HG03520 (cell line): ENCODE measurements at regions not wholly inside any gene's neighbourhood (a gene's known extent, or its start where the extent isn't known, plus 50 kb on each side); places are given as distances from the start of the nearest gene placed in this dataset.

Experiments used
- ATAC-seq: cut with Tn5 transposase; IDR thresholded peaks from one replicate; pipeline ENCODE4 v1.9.1; 2021; ENCODE audit warnings: mild to moderate bottlenecking, moderate library complexity; ENCODE audit not compliant: unreplicated experiment

GRCh38 chr12:17810399-17810798 is 279.6 kb downstream of the RERGL start:
- no peak for ATAC-seq

- ATAC-seq: no peak
Observed at GRCh38 chr12:17809206-17809605, 280.8 kb downstream of the RERGL start.

- no peak for ATAC-seq
Observed at GRCh38 chr12:17802657-17803641, 287.0 kb downstream of the RERGL start.

DNA sequence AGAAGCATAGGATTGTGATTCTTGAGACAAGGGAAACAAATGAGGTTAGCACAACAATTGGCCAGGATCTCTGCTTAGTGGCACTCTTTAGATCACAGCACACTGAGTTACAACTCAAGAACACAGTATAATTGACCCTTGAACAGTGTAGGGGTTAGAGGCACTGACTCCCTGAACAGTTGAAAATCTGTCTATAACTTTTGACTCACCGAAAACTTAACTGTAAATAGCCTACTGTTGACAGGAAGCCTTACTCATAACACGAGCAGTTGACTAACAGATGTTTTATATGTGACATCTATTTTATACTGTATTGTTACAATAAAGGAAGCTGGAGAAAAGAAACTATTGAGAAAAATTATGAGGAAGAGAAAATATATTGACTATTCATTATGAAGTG is 296.1 kb downstream of the RERGL start:
- ATAC-seq: no peak

GRCh38 chr12:17778242-17778641 is 311.8 kb downstream of the RERGL start:
- ATAC-seq: no peak

DNA sequence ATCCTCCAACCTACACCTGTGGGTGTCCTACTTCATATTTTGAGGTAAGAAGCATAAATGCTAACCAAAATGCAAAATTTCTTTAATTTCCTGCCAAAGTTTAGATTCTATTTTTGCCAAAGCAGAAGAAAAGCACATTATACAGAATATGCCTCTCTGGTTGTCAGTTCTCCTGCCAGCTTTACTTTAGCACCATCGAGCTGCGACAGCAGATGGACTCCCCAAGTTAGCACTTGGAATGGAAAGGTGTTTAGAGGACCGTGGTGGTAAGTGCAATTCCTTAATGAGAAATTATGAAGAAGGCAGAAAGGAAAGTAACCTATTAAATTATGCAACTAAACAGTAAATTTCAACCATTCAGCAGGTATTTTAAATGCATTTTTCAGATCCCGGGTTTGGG is 326.6 kb downstream of the RERGL start:
- ATAC-seq: no peak

GRCh38 chr12:17759982-17760381 is 330.0 kb downstream of the RERGL start:
- ATAC-seq: no peak
